NOMO-1 (cell line): ENCODE measurements at regions not wholly inside any gene's neighbourhood (a gene's known extent, or its start where the extent isn't known, plus 50 kb on each side); places are given as distances from the start of the nearest gene placed in this dataset.

ENCODE experiments used
- DNase-seq, 2 experiments: peaks; one replicate each; lab custom pipeline; 2025; ENCODE audit not compliant: unreplicated experiment in 2 of 2; lab: John Stamatoyannopoulos, UW

DNA sequence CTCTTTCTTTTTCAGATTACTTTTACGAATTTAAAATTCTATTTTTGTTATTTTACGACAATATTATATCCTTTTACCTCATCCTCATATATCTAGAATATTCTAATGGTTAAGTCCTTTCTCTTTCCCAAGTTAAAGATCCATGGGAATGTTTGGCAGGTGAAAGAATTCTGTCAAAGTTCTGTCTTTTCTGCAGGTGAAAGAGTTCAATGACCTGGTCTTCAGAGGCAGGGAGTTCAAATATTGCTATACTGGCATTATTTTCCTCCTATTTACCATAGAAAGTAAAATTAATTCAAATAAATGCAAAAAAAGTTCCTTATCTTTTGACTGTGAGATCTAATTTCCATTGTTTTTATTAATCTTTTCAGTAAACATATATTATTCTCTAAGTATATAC is 194.3 kb downstream of the ARL4A start:
- no peak for DNase-seq

DNA sequence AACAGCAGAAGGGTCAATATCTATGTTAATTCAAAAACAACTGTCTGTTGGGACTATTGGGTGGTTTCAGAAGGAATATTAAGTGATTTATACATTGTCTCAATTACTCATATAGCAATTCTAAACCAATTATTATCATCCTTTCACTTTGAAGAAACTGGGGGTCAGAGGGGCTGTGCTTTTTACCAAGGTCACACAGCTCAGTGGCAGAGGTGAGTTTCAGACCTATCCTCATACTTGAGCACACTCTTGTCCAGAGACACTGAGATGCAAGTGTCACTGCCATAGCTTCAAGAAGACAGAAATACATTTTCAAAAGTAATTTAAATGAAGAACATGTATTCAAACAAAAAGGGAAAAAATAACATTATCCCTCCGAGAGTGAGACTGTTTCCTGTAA is 195.3 kb downstream of the ARL4A start:
- no peak for DNase-seq

DNA sequence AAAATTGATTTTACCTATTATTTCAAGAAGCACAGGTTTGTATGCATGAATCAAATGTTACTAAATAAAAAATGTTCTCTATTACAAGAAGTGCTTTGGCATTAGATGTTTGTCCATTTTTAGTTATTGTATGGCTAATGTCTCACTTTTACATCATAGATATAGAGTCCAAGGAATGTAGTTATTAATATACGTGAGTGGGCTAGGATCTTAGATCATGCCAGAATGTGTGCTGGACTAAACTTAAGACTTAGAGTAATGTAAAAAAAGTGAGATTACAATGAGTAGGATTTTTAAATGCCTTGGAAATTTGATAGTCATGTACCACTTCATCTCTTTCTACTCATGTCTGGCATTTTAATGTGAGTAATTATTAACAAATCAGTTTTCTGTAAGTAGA is 196.6 kb downstream of the ARL4A start:
- DNase-seq, result no peak

DNA sequence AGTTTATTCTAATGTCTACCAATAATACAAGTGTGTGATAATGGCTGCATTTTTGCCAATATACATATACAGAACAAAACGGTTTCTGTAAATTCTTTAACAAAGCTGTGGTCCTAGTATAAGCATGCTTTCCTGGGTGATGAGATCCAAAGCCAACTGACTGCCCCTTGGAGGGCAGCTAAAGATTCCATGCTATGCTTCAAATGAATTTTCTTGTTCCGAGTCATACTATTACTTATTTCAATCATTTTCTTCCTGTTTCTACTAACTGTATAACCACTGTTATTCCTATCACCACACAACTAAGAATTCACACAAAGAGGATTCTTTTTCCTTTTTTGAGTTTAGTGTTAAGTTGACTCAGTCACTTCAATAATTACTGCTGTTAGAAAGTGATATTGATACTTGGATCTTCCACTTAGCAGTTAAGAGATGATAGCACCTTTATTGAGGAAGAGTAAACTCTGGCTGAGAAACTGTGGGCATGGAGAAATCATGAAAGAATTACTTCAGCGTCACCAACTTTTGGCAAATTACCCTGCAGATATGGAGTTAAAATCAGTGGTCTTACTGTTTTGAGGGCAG is 197.5 kb downstream of the ARL4A start:
- DNase-seq, result no peak

DNA sequence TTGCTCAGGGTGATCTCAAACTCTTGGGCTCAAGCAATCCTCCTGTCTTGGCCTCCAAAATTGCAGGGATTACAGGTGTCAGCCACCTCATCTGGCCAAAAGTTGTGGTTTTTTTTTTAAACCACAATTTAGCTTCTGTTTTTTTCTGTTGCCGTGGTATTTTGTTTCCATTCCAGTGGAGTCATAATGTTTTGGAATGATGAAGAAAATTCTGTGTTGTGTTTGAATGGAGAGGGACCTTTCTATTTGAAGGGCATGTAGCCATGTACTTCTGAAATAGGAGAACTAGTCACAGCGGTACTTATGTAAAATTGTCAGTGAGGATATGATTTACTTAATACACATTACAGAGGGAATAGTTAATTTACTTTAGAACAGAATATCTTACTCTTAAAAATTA is 201.3 kb downstream of the ARL4A start:
- no peak for DNase-seq

DNA sequence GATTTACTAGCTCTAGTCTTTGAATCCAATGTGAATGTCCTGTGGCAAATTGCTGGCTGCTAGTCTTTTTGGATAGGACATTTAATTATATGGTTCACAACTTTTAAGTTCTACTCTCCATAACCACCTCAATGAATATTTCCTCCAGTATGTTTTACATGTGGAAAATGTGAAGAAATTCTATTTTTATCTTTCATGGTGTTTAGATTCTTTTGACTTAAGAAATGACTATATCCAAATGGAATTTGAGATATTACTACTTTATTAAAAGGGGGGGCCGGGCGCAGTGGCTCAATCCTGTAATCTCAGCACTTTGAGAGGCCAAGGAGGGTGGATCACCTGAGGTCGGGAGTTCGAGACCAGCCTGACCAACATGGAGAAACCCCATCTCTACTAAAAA is 202.0 kb downstream of the ARL4A start:
- no peak for DNase-seq

DNA sequence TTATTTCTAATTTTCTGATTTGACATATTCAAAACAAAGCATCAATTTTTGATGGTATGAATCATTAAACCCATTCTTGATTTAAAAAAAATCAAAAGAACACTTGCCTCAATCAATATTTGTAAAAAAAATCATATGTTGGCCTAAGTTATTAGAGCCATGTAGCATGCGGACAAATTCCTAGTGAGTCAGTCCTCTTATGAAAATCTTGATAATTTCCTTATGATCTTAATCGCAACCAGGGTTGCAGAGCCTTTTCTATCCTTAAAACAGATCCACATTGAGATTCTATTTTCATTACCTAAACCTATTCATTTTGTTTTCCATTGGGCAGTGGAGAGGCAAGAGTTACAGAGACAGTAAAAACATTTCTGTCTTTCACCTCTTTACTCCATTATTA is 203.2 kb downstream of the ARL4A start:
- DNase-seq, result no peak

DNA sequence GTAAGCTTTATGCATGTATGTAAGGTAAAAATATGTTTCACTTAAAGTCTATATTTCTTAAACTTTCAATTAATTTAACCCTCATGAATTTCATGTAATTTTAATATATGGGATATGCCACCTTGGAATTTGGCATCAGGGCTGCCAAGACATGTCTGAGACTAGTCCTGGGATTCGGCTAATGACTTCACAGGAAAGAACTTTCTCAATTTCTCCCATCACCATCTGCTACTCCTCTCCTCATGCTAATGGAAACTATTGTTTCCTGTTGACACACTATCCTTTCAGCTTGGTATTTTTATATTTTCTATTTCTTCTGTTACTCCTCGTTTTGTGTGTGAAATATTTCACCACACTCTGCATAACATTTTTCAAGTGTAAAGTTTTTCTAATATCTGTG is 205.9 kb downstream of the ARL4A start:
- no peak for DNase-seq

DNA sequence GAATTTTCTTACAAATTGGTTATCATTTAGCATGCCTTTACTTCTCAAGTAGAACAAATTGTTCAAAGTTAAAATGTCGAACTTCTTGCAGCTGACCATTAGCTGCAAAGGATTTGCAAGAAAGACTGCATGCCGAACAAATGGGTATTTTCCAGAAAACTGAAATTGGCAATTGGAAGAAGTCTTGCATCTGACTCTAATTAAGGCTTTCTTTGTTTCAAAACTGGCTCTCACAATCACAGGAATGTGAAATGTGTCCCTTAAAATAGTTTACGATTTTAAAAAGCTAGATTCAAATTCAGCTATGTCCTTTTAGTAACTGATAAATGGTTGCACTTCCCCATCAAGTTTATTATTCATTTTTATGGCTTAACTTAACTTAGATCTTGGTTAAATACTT is 207.9 kb downstream of the ARL4A start:
- no peak for DNase-seq

DNA sequence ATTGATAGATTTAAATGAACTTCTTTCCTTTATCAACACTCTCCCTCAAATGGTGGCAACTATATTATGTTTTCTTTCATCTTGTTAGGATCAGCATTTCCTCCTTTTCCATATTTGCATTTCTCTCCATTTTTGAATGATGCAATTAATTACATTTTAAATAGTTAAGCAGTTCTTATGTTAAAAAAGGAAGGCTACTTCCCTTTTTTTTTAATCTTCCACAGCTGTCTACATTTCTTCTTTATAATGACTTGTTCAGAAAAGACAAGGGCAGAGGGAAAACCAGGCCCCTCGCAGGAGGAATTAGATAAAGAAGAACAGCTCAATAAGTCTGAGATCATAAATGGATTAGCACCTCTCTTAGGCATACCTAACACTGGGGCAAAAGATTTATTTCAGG is 208.9 kb downstream of the ARL4A start:
- DNase-seq, result peak; percentile 8 to 35

DNA sequence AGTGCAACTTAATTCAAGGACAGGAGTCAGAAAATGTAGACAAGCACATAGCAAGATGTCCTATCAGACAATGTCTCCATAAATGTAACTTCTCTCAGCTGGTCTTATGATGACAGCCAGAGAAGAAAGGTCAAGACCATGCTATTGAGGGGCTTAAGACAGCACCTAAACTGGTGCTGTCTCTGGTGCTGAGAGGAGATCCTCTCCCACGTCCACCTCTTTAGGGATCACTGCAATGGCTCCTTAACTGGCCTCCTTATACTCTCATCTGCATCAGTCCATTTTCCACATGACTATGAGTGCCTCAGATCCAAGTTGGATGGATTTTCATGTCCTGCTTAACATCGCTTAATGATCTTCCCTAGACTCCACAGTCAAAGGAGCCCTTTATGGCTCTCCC is 210.6 kb downstream of the ARL4A start:
- no peak for DNase-seq

DNA sequence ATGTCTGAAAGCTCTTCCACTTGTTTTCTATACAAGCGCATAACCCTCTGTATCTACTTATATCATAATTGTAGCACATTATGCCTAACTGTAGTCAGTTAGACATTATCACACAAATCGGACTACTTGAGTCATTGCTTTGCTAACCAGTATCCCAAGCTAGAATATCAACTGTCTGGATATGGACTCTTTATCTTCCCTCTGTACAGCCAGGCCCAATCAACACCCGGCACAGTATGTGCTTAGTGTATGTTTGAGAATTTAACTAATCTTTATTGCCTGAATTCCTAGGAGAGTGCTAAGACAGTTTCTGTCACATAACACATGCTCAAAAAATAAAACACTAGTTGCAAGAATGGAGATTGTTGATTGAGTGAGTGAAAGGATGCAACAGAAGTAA is 211.2 kb downstream of the ARL4A start:
- no peak for DNase-seq

DNA sequence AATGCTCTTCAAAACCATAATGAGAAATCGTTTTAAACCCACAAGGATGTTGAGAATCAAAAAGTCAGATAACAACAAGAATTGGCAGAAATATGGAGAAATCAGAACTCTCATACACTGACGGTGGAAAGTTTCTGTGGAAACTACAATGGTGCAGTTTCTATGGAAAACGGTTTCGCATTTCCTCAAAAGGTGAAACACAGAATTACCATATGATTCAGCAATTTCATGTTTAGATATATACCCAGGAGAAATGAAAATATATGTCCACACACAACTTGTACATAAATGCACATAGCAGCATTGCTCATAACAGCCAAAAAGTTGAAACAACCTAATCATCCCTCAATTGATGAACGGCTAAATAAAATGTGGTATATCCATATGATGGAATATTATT is 218.2 kb downstream of the ARL4A start:
- DNase-seq, result no peak

DNA sequence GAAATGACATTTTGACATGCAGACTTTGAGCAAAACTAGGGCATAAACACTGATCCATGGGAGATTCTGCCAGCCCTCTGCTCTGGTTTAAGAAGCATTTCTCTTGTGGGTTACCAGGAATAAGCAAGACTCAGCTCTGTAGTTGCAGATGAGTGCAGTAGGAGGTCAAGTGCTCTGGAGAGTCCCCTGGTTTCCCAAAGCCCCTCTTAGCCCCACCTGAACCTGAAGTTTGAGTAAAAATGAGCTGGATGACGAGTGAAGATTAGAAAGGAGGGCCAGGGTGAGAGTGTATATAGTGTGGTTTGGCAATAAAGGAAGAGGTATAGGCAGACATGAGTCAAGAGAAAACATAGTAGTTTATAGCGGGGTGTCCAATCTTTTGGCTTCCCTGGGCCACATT is 220.3 kb downstream of the ARL4A start:
- DNase-seq, result no peak

DNA sequence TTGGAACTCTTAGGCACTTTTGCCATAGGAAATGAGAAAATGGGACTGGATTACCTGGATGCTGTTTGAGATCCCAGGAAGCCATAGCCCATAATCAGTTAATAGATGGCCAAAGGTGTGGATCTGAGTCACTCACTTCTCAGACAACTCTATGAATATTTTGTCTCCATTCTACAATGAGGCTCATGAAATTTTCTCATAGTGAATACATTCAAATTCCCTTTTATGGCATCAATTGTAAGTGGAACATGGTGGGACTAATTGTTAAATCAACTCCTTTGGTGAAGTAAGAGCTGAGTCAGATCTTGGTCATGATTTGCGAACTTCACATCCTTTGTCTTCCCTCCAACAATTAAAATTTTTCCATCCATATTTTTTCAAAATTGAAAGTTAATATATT is 222.1 kb downstream of the ARL4A start:
- DNase-seq, result no peak

DNA sequence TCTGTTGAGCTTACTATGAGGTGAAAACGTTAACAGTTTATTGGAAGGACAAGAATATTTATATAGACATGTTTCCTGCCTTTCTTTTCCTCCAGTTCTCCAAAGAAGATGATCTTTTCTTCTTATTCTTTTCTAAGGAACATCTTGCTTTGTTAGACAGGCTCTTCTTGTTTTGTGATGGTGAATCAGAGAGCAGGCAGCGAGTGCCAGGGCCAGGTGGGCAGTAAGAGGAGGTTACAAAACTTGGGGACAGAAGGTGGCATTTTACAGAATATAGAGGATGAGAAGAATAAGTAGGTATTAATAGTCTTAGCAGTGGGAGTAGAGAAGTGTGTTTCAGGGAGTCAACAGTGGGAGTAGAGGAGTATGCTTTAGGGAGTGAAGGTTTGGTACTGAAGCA is 223.6 kb downstream of the ARL4A start:
- no peak for DNase-seq

DNA sequence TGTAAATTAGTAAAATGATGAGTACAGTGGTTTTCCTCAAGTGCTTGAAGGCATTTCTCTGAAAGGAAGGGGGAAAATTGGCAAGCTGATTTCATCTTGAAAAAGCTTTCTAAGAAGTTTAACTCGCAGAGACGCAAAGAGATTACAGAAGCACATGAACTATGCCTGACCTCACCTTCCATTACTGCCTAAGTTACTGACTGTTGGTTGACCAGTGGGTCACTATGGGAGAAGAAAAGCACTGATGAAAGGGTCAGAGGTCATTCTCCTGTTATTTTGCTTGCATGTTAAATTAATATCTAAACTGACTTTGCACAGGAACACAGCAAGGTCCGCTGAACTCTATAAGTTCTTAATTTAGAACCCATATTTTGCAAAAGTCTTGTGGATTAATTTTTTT is 225.6 kb downstream of the ARL4A start:
- no peak for DNase-seq

DNA sequence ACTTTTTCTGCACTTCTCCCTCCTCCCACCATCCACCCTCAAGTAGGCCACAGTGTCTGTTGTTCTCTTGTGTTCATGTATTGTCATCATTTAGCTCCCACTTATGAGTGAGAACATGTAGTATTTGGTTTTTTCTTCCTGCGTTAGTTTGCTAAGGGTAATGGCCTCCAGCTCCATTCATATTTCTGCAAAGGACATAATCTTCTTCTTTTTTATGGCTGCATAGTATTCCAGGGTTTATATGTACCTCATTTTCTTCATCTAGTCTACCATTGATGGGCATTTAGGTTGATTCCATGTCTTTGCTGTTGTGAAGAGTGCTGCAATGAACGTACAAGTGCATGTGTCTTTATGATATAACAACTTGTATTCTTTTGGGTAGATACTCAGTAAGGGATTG is 230.4 kb downstream of the ARL4A start:
- DNase-seq, result no peak

DNA sequence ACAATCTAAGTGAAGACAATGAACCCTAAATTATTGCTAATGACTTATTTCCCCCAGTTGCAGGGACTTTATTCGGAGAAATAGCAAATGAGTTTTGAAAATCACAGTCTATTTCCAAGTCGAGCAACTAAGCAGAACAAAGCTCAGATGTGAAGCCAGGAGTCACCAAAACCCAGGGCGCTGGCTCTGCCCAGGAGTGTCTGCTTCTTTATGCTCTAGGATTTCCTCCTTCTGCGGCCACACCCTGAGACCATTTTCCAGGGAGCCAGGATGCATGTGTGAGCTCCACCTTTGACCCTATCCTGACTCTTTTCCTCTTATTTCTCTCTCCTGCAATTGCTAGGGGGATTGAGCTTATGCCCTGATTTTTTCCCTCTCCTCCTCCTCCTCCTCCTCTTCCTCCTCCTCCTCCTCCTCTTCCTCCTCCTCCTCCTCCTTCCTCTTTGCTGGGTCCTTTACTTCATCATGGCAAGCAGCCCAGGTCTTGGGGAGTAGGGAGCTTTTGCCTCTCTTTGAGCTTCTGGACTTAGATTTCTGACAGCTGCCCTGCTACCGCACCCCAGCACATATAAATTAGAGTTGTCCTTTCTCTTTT is 234.4 kb downstream of the ARL4A start:
- DNase-seq, result no peak

DNA sequence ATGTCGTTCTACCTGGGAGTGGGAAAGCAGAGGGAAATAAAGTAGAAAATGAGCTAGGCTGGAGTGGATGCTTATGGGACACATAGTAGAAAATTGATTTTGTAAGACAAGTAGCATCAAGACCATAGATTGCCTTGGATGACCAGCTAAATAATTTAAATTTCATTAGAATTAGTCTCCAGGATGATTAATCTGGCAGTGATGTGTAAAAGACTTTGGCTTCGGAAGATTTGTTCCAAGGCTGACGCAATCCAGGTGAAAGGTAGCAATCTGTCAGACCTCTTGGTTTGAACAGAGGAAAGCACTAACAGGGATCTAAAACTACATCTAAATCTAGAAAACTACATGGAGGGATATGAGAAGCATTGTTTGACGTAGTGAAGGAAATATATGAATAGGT is 236.5 kb downstream of the ARL4A start:
- DNase-seq, result no peak

DNA sequence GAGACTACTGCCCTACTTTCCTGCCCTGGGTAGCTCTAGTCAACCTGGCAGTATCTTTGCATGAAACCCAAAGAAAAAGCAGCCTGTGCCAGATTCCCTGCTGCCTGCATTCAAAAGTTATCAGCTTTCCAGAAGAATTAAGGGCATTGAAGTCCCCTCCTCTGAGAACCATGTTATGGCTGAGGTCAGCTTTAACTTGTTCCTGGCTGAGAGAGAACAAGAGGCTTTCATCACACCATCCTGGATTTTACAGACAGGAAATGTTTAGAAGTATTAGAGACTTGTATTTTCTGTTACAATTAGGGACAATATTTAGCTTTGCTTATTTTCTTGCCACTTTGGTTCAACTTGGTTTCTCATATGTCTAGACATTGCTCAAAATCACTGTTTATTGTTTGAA is 238.8 kb downstream of the ARL4A start:
- DNase-seq, result no peak

DNA sequence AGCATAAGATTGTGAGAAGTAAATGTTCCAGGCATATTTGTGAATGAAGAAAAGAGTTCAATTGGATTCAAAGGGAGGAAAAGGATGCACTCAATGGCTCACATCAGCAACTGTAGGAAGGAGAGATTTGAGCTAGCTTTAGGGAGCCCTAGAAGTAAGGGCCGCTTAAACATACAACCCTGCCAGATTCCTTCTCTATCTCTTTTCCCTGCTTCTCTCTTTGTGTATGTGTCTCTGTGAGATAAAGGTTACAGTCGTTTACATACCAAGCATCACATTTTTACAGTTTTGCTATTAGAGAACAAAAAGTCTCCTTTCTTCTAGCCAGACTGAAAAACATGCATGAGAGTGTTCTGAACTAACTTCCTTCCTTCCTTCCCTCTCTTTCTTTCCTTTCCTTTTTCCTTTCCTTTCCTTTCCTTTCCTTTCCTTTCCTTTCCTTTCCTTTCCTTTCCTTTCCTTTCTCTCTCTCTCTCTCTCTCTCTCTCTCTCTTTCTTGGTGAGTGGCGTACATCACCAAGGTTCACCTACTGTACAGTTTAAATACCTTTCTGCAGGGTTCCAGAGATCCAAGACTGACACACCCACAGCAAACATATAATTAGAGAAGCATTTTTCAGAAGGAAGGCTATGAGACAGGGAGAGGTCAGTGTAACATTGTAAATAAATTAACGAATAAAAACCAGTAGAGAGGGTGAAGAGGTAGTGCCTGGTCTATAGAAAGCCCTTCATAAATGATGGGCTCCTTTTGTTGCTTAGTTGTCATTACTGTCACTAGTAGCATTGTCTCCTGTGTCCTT is 240.4 kb downstream of the ARL4A start:
- no peak for DNase-seq
